ENCODE measurements at regions not wholly inside any gene's neighbourhood (a gene's known extent, or its start where the extent isn't known, plus 50 kb on each side); places are given as distances from the start of the nearest gene placed in this dataset.

- TF ChIP-seq CTCF (IDR thresholded peaks at IDR 0.05): no peak
- TF ChIP-seq POLR2AphosphoS5 (IDR thresholded peaks at IDR 0.05; ENCODE audit: insufficient read depth in 1 of 2, low read depth in 1 of 2): no peak
- TF ChIP-seq POLR2A (IDR thresholded peaks at IDR 0.05): no peak
Measured at GRCh38 chr21:31538816-31539215, 120.7 kb upstream of the SOD1 start.
